HG03060 (cell line): ENCODE measurements at regions not wholly inside any gene's neighbourhood (a gene's known extent, or its start where the extent isn't known, plus 50 kb on each side); places are given as distances from the start of the nearest gene placed in this dataset.
"Not testable (repeated sequence)": the region's sequence is repeated elsewhere in the genome, so short reads cannot be mapped to it uniquely, and the experiment has no call there.

Experiments
- ATAC-seq: cut with Tn5 transposase; IDR thresholded peaks from one replicate; pipeline ENCODE4 v1.9.1; 2021; ENCODE audit warnings: low read depth, moderate number of reproducible peaks; ENCODE audit not compliant: unreplicated experiment

DNA sequence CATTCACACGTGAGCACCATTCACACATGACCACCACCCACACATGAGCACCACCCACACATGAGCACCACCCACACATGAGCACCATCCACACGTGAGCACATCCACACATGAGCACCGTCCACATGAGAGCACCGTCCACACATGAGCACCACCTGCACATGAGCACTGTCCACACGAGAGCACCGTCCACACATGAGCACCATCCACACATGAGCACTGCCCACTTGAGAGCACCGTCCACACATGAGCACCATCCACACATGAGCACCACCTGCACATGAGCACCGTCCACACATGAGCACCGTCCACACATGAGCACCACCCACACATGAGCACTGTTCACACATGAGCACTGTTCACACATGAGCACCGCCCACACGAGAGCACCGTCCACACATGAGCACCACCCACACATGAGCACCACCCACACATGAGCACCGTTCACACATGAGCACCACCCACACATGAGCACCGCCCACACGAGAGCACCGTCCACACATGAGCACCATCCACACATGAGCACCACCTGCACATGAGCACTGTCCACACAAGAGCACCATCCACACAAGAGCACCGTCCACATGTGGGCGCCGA is 471.3 kb upstream of the SALL3 start:
- not testable (repeated sequence) for ATAC-seq

DNA sequence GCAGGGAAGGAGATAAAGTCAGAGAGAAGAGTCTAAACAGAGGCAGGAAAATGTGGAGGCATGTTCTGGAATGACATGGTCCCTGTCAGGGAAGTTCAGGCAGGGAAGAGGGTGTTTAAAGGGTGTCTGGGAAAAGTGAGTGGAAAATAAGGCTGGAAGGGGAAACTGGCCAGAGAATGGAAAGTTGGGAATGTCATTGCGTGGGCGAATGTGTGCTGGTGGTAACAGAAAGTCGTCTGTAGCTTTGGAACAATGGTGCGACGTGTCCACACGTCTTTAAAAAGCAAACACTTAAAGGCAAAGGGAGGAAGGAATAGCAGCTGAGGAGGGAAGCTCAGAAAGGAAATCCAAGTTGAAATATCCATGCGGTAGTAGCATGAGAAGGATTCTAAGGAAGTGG is 469.5 kb upstream of the SALL3 start:
- ATAC-seq, result no peak

DNA sequence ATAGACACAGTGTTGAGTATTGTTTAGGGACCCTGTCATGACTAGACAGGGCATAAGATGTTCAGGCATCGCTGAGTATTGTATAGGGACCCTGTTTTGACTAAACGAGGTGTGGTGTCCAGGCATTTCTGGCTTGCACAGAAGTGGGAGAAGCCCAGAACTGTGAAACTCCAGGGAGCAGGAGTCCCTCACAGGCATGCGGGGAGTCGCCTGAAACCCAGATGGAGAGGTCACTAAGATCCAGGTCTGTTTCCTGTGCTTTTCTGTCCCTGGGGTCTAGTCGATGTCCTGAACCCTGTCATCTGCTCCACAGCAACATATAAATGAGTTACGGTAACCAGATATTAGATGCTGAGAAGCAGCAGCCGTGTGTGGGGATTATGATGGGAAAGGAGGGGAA is 469.0 kb upstream of the SALL3 start:
- no peak for ATAC-seq

DNA sequence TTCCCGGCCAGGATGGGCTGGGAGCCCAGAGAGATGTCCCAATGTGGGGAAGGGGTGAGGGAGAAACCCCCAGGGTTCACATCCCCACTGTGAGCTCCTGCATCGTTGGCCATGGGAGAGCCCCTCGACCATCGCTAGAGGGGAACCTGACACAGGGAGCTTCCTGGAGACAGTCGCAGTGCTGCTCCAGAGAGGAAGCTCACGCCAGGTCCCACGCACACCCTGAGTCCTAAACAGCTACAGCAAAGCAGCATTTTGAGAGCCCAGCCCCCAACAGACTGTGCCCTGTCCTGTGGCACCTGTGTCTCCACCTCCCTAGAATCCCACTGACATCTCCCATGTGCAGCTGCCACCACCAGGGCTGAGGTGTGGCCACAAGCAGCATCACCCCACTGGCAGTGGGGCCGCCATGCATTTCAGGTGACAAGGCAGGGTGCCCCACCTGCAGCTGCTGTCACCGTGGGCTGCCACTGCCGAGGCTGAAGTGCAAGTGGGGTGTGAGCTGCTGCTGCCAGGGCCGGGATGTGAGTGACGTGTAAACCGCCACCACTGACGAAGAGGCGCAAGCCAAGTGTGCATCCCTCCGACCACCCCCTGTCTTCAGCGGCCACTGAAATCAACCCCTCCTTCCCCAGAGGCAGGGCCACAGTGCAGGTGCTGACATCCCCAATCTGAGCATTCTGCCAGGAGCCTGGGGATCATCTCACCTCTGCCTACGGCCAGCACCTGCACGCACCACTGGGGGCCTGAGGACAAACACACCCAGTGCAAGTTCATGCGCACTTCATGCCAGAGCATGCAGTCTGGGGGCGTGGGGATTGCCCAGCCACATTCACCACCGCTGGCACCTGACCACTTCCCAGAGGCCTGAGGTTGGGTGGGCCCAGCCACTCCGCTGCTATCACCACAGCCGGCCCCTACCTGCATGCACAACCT is 467.7 kb upstream of the SALL3 start:
- no peak for ATAC-seq

DNA sequence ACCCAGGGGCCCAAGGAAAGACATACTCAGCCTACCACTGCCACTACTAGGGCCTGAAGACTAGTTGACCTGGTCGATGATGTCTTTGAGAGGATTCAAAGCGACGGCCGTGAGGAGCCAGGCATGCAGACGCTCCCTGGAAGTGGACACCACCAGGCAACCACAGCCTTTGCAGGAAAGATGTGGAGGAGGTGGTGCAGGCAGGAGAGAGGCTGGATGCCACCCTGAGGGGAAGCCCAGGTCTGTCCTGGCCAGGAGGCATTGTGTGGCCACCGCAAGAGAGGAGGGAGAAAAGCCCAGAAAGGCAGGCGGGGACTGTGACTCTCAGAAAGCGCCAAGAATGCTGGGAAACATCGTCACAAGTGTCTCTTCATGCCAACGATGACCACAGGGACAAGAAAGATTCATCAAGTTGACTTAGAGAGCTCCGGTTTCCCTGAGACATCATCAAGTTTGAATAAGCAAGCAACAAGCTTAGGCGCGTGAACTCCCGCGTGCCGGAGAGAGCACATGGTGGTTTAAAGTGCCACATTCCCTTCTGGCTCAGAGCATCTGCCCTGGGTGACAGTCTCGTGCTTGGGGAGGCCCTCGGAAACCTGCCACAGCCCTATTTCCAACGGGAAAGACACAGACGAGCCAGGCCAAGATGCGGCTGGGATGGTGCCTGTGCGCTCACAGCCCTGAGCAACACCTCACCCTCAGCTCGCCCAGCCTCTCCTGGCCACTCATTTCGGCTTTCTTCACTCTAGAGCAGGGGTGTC is 464.5 kb upstream of the SALL3 start:
- no peak for ATAC-seq

DNA sequence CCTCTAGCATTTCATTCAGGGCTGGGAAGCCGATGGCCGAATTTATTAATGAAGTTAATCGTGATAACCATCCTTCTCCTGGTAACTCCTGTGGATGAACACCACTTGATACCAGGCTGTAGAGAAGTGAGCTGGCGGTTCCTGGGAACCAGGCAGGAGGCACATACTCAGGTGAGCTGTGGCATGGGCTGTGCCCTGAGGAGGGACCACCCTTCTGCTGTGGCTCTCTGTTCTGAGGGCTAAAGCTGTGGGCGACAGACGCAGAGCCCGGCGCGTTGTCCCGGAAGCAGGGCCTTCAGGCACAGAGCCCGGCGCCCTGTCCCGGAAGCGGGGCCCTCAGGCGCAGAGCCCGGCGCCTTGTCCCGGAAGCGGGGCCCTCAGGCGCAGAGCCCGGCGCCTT is 462.3 kb upstream of the SALL3 start:
- no peak for ATAC-seq

DNA sequence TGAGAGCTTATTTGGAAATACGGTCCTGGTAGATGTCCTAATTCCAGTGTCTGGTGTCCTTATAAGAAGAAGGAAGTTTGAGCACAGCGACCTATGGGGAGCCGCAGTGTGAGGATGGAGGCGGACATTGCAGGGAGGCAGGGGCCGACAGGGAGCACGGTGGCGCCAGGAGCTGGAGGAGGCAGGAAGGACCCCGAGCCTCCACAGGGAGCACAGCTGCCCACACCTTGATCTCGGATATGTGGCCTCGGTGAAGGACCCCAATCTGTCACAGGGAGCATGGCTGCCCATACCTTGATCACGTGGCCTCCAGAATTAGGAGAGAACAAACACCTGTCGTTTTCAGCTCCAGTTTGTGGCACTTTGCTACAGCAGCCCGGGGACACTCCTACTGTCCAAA is 461.6 kb upstream of the SALL3 start:
- no peak for ATAC-seq

DNA sequence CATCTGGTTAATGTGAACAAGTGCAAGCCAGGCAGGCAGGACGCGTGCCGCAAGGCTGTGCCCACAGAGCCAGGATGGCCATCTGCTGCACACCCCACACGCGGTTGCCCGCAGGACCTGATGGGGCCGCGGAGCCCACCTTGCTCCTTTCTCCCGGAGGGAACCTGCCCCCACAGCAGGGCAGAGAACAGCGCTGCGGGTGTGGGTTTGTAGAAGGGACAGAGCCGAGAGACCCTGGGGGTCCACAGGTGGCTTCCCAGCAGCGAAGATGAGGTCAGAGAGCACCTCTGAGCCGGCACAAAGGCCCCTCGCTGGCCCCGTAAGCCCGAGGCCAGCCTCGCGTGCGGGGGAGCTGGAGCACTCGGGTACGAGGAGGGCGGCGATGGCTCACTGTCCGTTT is 460.8 kb upstream of the SALL3 start:
- no peak for ATAC-seq

DNA sequence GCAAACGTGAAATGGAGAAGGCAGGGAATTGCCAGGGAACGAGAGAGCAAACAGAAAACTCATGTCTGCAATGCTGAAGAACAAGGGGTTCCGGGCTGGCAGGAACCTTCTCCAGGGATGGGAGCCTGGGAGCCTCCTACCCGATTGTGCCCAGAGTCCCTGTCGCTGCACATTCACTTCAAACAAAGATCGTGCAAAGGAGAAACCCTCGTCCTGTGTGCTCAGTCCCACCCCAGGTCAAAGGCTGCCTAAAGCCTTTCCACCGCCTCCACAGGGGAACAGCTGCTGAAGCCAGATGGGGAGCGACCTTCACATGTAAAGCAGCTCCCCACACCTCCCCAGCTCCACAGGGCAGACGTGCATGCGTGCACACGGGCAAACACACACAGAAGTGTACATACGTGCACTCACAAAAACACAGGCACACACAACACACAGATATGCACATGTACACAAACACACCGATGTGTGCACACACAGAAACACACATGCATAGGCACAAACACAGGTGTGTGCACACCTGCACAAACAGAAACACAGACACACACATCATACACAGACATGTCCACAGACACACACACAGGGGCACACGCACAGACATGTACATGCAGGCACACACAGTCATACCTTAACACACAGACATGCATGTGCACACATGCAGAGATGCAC is 460.1 kb upstream of the SALL3 start:
- no peak for ATAC-seq

DNA sequence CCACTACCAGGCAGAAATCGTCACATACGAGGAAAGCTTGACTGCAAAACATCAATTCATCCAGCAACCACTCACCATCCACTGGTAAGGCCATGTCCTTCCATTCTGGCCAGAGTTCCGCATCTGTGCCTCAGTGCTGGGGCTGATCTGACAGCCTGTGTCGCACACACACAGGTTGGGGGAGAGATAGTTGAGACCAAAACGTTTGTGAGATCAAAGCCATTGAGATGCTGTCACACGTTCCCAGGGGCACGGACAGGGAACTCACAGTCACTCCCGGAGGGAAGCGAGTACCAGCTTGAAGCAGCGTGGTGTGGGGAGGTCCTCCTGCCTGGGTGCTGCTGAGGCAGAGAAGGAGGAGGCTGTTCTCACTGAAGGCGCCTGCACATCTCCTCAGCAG is 458.5 kb upstream of the SALL3 start:
- ATAC-seq, result no peak

DNA sequence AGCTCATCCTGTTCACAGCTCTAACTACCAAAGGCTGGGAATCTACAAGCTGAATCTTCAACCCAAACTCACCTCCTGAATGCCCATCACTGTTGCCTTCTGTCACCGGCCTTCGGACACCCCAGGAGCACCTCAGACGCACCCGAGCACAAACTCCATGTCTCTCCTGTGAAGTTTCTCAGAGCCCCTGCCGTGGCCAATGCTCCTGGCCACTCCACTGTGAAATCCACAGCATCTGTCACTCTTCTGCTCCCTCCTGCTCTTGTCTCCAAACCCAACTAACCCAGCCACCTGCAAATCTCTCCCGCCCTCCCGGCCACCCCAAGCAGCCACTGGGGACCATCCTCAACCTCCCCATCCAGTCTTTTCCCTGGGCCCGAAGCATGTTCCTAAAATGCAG is 457.9 kb upstream of the SALL3 start:
- no peak for ATAC-seq

DNA sequence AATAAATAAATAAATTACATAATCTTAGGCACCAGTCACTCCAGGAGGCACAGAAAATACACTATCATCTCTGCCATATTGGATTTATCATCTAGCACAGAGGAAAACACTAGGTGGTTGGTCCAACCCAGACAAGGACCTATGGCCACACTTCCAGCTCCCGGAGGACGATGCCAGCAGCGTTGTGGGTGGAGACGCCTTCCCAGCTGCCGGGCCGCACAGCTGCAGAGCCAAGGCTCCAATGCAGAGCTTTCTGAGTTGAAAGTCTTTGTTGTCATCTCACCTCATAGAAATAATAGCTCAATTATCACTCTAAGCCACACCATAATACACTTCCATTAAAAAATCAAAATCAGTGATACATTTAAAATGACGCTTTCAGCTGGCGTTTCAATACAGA is 457.1 kb upstream of the SALL3 start:
- no peak for ATAC-seq

DNA sequence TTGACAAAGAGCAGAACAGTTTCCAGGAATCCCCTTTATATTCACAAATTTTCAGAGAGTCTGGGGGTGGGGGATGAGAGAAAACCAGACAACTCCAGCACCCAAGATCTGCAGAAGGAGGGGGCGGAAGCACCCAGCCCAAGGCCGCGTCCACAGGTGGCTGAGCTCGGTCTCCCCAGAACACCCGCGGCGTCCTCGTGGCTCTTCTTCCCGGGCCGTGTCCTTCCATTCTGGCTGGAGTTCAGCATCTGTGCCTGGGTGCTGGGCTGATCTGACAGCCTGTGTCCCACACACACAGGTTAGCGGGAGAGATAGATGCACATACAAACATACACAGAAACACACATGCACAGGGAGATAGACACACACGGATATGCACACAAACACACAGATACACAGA is 455.8 kb upstream of the SALL3 start:
- no peak for ATAC-seq

DNA sequence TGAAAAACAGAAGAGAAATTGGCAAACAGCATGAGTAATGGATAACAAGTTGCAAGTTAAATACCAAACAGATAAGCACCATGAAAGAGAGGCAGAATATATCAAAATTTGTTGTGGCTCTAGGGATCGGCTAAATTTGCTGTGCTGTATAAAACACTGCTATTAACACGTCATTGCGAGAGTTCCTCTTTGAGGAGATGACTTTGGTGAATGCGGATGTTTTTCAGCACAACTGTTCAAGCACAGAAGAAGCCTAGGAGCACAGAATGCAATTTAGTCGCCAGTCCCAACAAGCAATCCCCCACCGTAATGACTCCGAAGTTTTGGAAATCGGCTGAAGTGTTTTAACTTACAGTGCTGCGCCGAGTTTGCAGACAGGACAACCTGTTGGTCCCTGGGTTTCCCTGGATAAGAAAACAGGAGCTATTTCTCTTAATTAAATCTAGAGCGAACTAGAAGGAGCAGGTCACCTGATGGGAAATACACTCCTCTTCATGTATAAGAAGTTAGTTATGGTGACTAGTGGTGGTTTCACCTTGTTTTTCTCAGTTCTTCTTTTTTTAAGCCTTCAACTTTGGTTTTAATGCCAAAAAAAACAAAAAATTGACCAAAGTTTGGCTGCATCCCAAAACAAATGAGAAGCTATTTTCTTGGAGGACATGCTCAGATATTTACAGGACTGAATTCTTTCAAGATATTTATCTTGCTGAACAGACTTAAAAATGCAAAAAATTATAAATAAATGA is 454.1 kb upstream of the SALL3 start:
- no peak for ATAC-seq

DNA sequence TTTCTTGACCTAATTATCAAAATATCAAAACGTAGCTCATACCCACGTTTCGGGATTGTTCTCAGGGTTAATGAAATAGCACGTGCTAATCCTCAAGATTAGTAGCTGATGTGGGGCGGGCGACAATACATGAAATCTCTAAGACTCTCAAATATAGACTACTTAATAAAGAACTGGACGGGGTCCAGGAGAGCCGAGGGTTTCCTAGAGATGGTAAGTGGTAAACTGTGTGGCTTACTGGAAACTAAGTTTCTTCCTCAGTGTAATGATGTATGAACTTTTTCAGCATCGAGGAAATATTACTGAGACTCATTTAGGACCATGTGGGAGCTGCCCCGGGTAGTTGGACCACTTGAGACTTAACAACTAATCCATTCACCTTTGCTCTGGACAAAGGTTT is 453.3 kb upstream of the SALL3 start:
- no peak for ATAC-seq

DNA sequence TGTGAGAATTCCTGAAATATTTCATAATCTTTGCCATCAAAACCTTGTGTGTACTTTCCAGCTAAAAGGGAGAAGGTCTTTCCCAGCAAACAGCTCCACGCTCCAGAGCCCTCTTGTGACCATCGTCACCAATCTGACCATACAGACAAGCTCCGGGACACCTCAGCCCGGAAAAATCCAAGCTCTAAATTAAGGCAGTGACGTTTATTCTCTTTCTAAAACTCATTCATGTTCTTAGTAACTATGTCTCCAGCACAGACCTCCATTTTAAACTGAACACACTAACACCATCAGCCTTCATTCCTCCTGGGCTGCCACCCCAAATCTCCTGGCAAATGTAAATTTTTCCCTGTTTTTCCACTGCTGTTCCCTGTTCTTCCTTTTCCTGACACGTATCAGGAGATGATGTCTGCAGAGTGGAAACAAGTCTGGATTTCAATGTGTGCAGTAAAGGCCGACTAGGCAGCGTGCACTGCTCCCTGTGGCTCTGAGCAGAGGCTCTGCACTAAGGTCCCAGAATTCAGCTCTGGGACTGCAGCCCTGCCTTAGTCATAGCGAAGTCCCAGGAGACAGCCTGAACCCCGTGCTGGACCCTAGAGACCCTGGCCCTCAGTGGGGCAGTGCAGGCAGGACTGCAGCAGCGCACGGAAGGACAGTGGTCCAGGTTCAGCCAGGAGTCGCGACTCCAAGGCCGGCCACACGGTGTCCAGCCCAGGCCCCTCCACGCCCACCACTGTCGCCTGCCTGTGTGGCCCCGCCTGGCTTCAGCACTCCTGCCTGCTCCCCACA is 452.5 kb upstream of the SALL3 start:
- ATAC-seq, result no peak

DNA sequence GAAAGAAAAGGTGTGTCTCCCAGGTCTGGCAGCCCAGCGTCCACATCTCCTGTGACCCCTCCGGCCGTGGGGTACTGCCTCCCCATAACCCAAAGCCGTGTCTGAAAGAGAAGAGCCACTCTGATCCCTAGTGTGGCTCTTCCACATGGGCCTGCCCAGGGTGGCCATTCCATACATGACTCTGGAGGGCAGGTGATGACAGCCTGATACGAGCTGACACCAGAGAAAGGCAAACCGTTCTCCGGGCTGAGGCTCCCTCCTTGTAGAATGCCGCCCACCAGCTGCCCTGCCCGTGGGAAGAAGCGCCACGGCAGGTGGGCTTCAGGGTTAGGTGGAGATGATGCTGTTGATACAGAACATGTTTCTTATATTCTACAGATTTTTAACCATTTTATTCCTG is 451.6 kb upstream of the SALL3 start:
- no peak for ATAC-seq

DNA sequence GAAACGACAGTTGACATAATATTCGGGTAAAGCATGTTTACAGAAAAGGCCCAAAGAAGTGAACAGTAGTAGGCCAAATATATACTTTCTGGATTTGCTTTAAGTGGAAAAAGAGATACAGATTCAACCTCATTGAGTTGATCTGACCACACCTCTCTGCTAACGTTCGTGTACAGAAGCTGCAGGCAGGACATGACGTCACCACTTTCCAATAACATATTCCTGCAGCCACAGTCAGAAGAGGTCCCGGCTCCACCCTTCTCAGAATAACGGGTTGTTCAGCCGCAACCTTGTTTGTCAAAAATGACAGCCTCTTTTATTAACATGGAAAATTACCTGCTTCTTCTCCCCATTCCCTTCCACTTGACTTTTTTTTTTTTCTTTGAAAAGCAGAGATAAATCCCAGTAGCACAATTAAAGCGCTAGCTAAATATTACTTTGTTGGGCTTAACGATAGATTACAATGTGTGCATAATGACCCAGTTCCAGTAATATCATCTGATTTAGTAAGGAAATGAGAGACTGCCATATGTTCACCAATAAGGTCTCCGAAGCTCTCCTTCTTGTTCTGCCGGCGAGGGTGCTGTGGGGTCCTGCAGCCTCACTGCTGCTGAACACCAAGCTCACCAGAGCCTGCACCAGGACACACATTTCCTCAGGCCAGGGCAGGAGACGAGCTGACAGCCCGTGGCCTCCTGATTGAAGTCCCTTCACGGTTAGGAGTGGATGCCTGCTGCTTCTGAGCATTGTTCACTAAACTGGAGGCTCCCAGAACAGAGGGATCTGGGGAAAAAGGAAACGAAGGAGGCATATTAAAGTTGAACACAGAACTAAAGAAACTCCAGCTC is 451.0 kb upstream of the SALL3 start:
- ATAC-seq, result no peak

DNA sequence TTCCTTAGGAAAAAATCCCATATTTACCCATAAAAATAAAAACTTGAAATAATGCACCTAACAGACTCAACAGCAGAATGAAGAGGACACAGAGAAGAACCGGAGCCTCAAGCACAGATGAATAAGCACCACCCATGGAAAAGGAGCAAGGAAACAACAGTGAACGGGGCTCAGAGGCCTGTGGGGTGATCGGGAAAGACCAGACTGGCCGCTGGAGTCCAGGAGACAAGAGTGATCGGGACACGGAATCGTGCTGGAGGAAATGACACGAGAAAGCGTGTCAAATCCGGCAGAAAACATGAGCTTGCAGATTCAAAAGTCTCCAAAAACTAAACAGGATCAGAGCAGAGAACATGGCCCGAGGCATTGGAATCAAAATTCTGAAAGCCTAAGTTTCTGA is 448.0 kb upstream of the SALL3 start:
- ATAC-seq, result no peak
